Activated CD4-positive, alpha-beta T cell treated with anti-CD3 and anti-CD28 coated beads for 4 hours (primary cell): ENCODE measurements at regions not wholly inside any gene's neighbourhood (a gene's known extent, or its start where the extent isn't known, plus 50 kb on each side); places are given as distances from the start of the nearest gene placed in this dataset.

Experiments used
- DNase-seq, 2 donors: peaks; one replicate each; pipeline ENCODE4 v3.0.0-alpha.2; 2020

- no peak for DNase-seq
Measured at GRCh38 chr20:24256307-24256706, 213.1 kb upstream of the SYNDIG1 start.

- no peak for DNase-seq
Measured at GRCh38 chr20:24254480-24254879, 214.9 kb upstream of the SYNDIG1 start.

DNA sequence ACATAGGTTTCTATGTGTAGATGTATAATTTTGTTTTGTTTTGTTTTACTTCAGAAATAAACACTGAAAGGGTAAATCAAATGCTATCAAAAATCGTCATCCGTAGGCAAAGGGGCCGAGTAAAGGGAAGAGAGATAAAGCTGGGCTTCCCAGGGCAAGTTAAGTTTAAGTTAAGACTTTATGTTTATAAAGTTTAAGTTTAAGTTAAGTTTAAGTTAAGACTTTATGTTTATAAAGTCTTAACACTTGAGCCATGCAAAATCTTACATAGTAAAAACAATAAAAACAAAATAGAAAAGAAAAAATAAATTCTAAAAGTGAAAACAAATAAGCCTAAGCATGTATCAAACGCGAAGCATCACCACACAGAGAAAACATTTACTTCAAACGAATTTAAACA is 216.1 kb upstream of the SYNDIG1 start:
- no peak for DNase-seq

DNA sequence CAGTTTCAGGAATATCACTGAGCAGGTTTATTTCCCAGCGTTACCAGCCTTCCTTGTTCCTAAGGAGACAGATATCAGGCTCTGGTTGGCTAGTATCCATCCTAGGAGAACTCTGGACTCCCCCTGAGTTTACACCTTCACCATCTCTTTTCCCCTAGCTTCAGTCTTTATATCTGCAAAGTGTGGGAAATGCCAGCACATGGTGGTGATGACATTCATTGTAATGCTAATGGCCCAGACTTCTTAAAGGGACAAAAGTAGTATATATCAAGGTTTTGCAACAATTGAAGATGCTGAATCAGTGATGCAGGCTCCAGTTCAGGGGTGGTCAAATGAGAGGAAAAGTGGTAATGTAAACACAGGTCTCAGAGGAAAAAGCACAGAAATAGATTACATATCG is 224.3 kb upstream of the SYNDIG1 start:
- DNase-seq = no peak

- no peak for DNase-seq
Measured at GRCh38 chr20:24242763-24243162, 226.7 kb upstream of the SYNDIG1 start.

DNA sequence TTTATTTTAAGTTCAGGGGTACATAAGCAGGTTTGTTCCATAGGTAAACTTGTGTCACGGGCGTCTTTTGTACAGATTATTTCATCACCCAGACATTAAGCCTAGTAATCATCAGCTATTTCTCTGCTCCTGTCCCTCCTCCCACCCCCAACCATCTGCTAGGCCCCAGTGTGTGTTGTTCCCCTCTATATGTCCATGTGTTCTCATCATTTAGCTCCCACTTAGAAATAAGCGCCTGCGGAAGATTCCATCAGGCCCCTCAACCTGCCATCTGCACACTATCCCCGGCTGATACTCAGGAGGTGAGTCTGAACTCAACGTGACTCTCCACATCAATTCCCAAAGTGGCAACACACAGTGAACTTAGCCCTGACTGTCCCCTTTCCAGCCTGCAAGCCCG is 228.0 kb upstream of the SYNDIG1 start:
- DNase-seq = no peak

GRCh38 chr20:24236963-24237362 is 232.5 kb upstream of the SYNDIG1 start:
- DNase-seq = no peak

DNA sequence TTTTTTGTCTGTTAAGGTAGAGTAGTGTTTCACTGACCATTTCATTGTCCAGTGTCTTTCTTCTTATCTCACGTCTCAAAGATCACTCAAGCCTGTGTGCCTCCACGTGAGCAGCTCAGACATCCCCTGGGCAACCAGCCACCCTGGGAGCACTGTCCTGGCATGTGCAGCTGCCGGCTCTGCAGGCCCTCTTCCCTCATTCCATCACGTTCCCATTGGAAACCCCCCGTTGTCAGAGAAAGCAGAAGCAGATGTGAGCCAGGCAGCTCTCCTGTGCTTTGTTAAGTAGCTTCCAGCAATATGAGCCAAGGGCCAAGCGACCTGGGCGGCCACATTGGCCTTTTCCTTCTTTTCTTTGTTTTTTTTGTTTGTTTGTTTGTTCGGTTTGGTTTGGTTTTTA is 233.2 kb upstream of the SYNDIG1 start:
- no peak for DNase-seq

- no peak for DNase-seq
Measured at GRCh38 chr20:24235296-24236175, 233.9 kb upstream of the SYNDIG1 start.

- DNase-seq = no peak
Measured at GRCh38 chr20:24227600-24227999, 239.0 kb upstream of the GGTLC1 start.

GRCh38 chr20:24212494-24212893 is 223.9 kb upstream of the GGTLC1 start:
- DNase-seq = no peak

GRCh38 chr20:24211972-24212371 is 223.4 kb upstream of the GGTLC1 start:
- no peak for DNase-seq

GRCh38 chr20:24210356-24210755 is 221.8 kb upstream of the GGTLC1 start:
- DNase-seq = no peak

DNA sequence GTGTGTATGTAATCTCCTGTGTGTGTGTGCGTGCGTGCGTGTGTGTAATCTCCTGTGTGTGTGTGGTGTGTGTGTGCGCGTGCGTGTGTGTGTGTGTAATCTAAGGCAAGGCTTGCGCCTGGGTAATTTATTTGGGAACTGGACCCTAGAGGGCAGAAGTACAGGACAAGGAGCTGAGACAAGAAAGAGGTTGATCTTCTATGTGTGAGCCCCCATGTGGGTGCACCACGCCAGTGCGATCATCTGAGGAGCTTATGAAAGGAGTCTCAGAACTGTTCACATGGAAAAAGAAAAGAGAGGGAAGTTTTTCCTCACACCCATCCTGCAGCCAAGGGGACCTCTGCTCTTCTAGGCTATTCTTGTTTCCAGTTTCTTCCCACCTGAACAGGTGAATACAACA is 220.1 kb upstream of the GGTLC1 start:
- DNase-seq = no peak

- no peak for DNase-seq
Measured at GRCh38 chr20:24207803-24208300, 219.3 kb upstream of the GGTLC1 start.

GRCh38 chr20:24206995-24207394 is 218.4 kb upstream of the GGTLC1 start:
- no peak for DNase-seq

- DNase-seq = no peak
Measured at GRCh38 chr20:24203526-24204183, 215.1 kb upstream of the GGTLC1 start.

GRCh38 chr20:24199501-24199900 is 210.9 kb upstream of the GGTLC1 start:
- no peak for DNase-seq

- DNase-seq = no peak
Measured at GRCh38 chr20:24194143-24194542, 205.6 kb upstream of the GGTLC1 start.

DNA sequence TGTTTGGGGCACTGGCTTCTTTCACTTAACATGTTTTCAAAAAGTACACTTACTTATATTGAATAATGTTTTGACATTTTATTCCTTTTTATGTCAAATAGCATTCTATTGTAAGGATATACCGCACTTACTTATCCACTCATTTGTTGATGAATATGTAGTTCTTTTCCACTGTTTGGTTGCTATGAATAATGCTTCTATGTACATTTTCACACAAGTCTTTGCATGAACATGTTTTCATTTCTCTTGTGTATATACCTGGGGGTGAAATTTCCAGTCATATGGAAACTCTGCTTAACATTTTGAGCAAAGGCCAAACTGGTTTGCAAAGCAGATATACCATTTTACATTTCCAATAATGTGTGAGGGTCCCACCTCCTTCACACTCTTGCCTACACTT is 202.3 kb upstream of the GGTLC1 start:
- no peak for DNase-seq

- no peak for DNase-seq
Measured at GRCh38 chr20:24185791-24186190, 197.2 kb upstream of the GGTLC1 start.

DNA sequence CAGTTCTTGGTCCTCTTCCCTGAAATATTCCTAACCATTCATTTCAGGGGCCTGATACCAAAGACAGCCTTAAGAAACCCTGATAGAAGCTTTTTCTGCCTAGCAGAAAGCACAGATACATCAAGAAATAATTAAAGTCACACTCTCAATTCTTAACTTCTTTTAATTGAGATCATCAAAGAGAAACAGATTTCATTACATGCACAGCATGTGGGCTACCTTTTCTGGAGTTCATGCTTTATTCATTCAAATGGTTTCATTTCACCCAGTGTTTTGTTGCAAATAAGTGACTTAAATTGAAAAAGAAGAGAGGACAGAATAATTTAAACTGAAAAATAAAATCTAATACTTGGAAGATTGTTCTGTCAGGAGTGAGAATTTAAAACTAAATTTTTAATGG is 192.6 kb upstream of the GGTLC1 start:
- no peak for DNase-seq

DNA sequence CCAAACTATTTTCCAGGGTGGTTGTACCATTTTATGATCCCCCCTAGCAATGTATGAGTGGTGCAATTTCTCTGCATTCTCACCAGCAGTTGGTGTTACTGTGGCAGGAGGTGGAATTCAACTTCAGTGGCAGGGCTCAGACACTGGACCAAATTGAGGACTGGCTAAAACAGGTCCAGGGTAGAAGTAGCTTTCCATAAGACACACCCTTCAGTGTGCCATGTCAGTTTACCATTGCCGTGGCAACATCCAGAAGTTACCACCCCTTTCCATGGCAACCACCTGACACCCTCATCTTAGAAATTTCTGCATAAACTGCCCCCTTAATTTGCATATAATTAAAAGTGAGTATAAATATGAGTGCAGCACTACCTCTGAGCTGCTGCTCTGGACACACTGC is 180.7 kb upstream of the GGTLC1 start:
- no peak for DNase-seq

GRCh38 chr20:24166412-24166811 is 177.8 kb upstream of the GGTLC1 start:
- no peak for DNase-seq

GRCh38 chr20:24166123-24166381 is 177.5 kb upstream of the GGTLC1 start:
- no peak for DNase-seq
